ENCODE measurements at regions not wholly inside any gene's neighbourhood (a gene's known extent, or its start where the extent isn't known, plus 50 kb on each side); places are given as distances from the start of the nearest gene placed in this dataset.

GRCh38 chr9:14466828-14467227 is 152.9 kb upstream of the NFIB start:
- DNase-seq: no peak

DNA sequence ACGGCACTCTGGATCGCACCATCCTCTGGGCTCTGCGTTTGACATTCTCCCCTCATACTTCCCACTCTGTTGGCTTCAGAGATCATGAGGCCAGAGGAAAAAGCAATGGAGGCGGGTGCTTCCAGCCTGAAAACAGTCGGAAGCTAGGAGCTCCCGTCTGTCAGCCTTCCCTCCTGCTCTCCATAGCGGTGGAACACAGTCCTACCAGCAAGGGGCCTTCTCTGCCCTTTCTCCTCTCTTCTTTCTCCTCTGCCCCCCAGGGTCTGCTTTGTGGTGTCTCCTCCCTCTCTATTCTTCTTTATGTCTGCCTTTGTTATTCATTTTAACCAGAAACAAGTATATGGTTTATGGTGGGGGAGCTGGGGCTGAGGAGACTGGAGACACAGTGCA is 152.5 kb upstream of the NFIB start:
- no peak for DNase-seq

- no peak for DNase-seq
Observed at GRCh38 chr9:14462950-14463349, 149.0 kb upstream of the NFIB start.

GRCh38 chr9:14455243-14455642 is 141.3 kb upstream of the NFIB start:
- no peak for DNase-seq

DNA sequence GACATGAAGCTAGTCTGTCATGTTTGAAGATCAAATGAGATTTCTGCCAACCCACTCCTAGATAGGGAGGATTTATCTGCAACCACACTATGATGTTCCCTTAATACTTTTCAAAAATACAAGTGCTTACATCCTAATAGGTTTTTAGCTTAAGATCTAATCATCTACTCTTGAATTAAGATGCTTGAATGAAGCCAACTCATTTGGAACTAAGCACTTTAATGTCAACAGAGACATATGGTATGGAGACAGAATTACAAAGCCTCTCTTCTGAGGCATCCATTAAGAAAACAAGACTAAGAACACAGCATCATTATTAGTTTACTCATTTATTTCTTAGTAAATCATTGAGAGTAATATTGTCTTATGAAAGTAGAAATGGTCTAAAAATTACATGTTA is 139.3 kb upstream of the NFIB start:
- DNase-seq: no peak

DNA sequence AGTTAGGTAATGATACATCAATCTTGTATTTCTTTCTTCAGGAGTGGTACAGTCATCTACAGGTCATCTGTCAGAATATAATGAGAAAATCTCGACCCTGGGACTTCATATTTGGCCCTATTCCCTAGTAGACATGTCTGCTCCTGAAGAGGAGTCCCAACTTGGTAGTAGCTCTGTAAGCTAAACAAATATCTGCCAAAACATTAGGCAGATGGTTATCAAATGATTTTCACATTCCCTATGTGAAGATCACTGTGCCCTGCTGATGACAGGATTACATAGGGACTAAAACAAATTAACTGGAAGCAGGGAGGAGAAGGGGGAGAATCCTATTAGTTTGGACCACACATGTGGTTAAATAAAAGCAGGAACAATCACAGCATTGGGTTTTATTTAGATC is 138.6 kb upstream of the NFIB start:
- no peak for DNase-seq

- no peak for DNase-seq
Observed at GRCh38 chr9:14451949-14452348, 138.0 kb upstream of the NFIB start.

DNA sequence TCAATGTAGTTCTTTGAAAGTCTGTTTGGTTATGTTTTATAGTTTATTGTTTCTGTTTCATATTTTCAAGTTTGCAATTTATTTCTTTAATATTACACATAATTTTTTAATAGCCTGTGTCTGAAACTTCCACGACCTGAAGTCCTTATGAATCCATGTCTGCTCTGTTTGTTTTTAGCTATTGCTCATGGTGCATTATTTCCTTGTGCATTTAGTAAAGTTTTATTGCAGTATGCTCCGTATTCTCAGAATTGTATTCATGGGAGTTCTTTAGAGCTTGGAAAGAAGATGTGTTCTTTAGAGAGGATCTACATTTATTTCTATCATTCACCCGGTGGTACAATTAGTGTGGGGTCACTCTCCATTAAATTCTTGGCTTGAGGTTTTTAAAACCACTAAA is 133.2 kb upstream of the NFIB start:
- no peak for DNase-seq

DNA sequence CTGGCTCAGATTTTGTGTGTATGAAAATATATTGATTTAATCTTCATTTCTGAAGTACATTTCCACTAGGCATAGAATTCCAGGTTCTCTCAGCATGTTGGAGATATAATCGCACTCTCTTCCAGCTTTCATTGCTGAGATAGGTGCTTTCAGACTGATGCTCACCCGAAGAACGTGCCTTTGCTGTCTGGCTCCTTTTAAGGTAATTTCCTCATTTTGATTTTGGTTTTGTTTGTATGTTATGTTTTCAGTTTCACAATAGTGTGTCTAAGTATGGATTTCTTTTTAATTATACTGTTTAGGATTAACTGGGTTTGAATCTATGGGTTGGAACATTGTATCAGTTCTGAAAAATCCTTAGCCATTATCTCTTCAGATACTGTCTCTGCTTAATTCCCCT is 132.0 kb upstream of the NFIB start:
- DNase-seq: no peak

- DNase-seq: no peak
Observed at GRCh38 chr9:14442956-14443355, 129.0 kb upstream of the NFIB start.

- no peak for DNase-seq
Observed at GRCh38 chr9:14441976-14442651, 128.2 kb upstream of the NFIB start.

- no peak for DNase-seq
Observed at GRCh38 chr9:14441115-14441514, 127.2 kb upstream of the NFIB start.

DNA sequence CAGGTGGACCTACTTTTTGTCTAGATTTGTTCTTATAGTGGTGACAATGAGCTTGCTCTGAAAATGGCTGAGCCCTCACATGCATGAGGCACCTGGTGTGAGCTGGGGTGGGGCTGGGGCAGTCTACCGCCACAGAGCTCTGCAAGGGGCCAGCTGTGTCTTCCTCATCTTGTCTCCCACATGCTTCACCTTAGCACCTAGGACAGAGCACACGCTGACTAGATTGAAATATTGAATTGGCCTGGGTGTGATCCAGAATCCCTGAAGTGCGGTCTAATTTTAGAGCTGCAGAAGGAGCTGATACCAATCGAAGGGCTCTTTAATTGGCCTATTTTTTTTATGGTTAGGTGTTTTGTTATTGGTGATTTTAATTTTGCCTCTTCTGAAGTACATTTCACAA is 126.1 kb upstream of the NFIB start:
- no peak for DNase-seq

GRCh38 chr9:14439555-14439954 is 125.6 kb upstream of the NFIB start:
- no peak for DNase-seq

DNA sequence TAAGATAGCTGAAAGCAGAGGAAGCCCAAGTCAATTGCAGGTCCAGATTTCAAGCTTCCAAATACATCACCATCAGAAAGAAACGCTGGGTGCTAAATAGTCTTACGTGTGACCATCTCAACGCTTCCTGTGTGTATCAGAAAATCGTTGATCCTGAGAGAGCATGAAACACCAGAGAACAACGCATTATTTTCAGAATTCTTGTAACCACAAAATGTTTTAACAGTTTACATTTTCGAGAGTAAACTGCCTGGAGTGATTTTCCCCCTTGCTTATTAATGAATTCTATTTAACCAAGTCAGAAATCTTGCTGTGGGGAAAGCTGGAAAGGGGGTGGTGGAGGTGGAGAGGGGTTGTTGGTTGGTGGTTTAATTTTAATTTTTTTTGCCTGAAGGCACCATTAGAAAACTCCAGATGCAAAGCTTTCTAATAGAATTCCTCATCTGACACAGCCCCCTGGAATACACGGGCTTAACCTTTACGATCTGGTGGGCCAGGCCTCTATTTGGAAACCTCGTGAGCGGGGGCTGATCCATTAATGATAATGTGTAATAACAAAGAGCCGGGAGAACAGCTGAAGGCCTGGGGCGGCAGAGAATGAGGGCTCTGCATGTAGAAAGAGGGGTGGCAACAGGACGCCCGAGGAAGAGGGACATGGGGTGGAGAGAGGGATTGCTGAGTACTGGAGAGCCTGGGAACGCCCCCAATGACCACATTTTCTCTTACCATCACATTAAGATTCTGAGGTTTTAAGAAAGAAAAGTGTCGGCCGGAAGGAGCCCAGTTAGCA is 124.5 kb upstream of the NFIB start:
- DNase-seq: no peak

GRCh38 chr9:14437354-14438231 is 123.7 kb upstream of the NFIB start:
- DNase-seq: no peak

GRCh38 chr9:14435871-14436270 is 121.9 kb upstream of the NFIB start:
- DNase-seq: no peak

GRCh38 chr9:14434971-14435718 is 121.2 kb upstream of the NFIB start:
- no peak for DNase-seq

DNA sequence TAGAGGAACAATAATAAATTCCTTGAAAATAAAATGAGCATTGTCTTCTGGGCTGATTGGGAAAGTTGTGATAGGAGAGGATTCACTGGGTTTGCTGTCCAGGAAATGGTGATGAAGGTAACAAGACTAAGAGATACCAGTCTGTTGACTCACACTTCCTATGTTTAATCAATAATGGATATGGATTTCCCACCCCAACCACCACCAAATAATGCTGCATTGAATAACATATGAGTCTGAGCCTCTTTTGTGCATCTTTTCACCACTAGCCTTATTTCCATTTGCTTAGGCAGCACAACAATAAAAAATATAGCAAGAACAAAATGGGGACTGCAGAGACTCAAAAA is 120.2 kb upstream of the NFIB start:
- no peak for DNase-seq

DNA sequence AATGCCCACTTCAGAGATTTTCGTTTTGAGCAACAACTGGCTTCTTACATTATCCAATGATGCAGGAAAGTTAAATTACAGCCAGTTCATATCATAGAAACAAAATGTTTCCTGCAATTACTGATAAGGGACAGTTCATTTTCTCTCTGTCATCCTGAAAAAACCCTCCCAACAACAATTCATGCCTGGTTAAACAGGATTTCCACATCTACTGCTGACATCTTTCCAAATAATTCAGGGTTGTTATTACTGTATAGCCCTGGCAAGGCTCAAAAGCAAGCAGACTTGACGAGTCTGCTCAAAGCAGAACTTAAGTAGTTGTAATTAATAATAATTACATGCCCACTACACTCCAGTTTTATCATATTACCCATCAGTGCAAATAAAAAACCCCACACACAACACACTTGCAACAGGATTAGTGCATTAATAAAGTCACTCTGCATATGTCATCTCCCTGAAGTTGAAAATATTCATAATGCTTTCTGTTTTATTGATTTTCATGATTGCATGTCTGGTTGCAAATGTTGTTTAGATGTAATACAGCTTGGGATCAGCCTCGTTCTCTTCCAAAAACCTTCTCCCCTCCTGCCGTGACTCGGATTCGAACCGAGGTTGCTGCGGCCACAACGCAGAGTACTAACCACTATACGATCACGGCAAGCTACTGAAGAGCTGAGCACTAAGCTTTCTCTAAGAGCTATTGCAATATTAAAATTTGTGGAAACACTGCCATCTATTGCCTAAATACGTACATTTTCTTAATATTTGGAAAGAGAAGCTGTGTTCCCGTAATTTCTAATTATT is 119.6 kb upstream of the NFIB start:
- DNase-seq: peak; percentile 72

DNA sequence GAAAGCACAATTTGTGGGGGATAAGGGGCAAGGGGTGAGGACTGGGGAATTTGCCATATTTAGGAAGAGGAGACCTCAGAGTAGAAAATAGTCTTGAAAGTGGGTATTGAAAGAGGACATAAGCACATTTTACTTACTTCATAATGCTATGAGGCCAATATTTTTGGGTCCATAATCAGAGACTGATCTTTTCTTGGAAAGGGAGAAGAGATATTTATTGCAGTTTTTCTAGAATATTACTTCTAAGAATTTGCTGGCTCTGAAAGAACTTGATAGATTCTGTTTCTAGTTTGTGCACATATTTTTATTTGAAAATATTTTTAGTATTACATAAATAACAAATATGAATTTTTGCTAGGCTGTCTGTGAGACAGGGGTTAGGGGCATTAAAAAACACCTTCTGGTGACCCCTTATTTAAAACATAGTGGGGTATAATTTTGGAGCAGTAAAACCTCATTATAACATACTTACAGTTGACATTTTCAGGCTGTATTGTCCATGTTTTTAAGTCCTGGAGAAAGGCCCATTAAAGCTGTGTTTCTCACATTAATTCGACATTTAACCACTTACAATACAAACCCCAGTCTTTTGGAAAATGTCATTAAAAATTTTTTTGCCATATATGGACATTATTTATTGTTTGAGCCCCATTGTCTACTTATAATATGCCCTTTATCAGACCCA is 118.9 kb upstream of the NFIB start:
- no peak for DNase-seq
